DOHH2 (cell line): ENCODE measurements at regions not wholly inside any gene's neighbourhood (a gene's known extent, or its start where the extent isn't known, plus 50 kb on each side); places are given as distances from the start of the nearest gene placed in this dataset.

Experiments used
- EZH2phosphoT487 ChIP-seq: fragments of 200-600 bp; sonication (generic); IDR thresholded peaks from 2 replicates; pipeline ENCODE4 v1.6.1; 2017; ENCODE audit warnings: borderline replicate concordance, mild to moderate bottlenecking, antibody characterized with exemption, low read length, moderate library complexity, mixed read lengths
- TF ChIP-seq, protein P1 (sequence below): fragments of 200-600 bp; sonication (generic); IDR thresholded peaks from one replicate; pipeline ENCODE4 v1.5.1; 2014; ENCODE audit warnings: antibody characterized with exemption, mild to moderate bottlenecking, low read depth, low read length; ENCODE audit not compliant: poor library complexity, severe bottlenecking

- TF ChIP-seq, protein P1, sequence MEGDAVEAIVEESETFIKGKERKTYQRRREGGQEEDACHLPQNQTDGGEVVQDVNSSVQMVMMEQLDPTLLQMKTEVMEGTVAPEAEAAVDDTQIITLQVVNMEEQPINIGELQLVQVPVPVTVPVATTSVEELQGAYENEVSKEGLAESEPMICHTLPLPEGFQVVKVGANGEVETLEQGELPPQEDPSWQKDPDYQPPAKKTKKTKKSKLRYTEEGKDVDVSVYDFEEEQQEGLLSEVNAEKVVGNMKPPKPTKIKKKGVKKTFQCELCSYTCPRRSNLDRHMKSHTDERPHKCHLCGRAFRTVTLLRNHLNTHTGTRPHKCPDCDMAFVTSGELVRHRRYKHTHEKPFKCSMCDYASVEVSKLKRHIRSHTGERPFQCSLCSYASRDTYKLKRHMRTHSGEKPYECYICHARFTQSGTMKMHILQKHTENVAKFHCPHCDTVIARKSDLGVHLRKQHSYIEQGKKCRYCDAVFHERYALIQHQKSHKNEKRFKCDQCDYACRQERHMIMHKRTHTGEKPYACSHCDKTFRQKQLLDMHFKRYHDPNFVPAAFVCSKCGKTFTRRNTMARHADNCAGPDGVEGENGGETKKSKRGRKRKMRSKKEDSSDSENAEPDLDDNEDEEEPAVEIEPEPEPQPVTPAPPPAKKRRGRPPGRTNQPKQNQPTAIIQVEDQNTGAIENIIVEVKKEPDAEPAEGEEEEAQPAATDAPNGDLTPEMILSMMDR, result no peak
- no peak for TF ChIP-seq EZH2phosphoT487
Observed at GRCh38 chrX:43003204-43003565, 225.2 kb upstream of the PPP1R2C start.
